Natural killer cell treated with Interleukin-12 subunit alpha and Interleukin-12 subunit beta and Interleukin-15 and Interleukin-18, amount 100 ng/mL, for 72 hours (primary cell): ENCODE measurements at regions not wholly inside any gene's neighbourhood (a gene's known extent, or its start where the extent isn't known, plus 50 kb on each side); places are given as distances from the start of the nearest gene placed in this dataset.

ENCODE experiments used
- ATAC-seq, 2 donors: fragments of 150-1000 bp; cut with Tn5 transposase in 1 of 2; sonication (Bioruptor Pico), chemical (Tn5 transposase) in 1 of 2; 2 replicates each; pipeline ENCODE4 v1.10.0; 2021
- DNase-seq: peaks from one replicate; pipeline ENCODE4 v3.0.0; 2022; ENCODE audit warnings: low spot score
- H3K27ac Mint-ChIP-seq, 2 donors: 1 replicate in 1 of 2; 2 replicates in 1 of 2; pipeline ENCODE4 v1.8.0; 2022; ENCODE audit warnings: mixed read lengths in 2 of 2, mild to moderate bottlenecking in 1 of 2, moderate library complexity in 1 of 2
- H3K27me3 Mint-ChIP-seq, 2 donors: 1 replicate in 1 of 2; 2 replicates in 1 of 2; pipeline ENCODE4 v1.8.0; 2022; ENCODE audit warnings: mixed read lengths in 2 of 2
- H3K36me3 Mint-ChIP-seq: one replicate; pipeline ENCODE4 v1.8.0; 2022; ENCODE audit warnings: mixed read lengths
- H3K4me1 Mint-ChIP-seq, 2 donors: 1 replicate in 1 of 2; 2 replicates in 1 of 2; pipeline ENCODE4 v1.8.0; 2022; ENCODE audit warnings: low read depth in 2 of 2, mixed read lengths in 2 of 2, mild to moderate bottlenecking in 1 of 2
- H3K4me3 Mint-ChIP-seq: one replicate; pipeline ENCODE4 v1.8.0; 2022; ENCODE audit warnings: mixed read lengths
- H3K9me3 Mint-ChIP-seq: 2 replicates; pipeline ENCODE4 v1.8.0; 2022; ENCODE audit warnings: mixed read lengths

DNA sequence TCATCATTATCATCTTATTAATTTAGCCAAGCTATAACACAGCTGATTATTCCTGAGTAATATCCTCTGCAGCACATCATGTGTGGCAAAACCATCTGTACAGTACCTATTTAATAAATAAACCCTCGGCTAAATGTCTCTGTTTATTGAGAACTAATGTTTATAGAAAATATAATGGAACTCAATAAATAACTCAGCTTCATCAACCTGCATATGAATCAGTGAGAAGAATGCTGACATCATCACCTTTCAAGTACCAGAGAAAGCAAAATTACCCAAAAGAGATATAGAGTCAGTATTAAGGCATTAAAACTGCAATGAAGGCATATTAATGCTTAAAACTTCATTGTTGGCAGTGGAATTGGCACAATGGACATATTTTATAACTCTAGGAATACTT is 558.3 kb downstream of the PLCL1 start:
- DNase-seq (no peak), ATAC-seq (no peak)
- peaks cover 19 to 51% of the 10 kb centered on the region in 2 donors for H3K27me3 Mint-ChIP-seq
- H3K27ac Mint-ChIP-seq: no peak overlapping the region
- no peak overlapping the region for H3K4me3 Mint-ChIP-seq
- no peaks in the 10 kb centered on the region for H3K36me3 Mint-ChIP-seq
- no peaks in the 10 kb centered on the region for H3K9me3 Mint-ChIP-seq
- H3K4me1 Mint-ChIP-seq: no peaks in the 10 kb centered on the region

DNA sequence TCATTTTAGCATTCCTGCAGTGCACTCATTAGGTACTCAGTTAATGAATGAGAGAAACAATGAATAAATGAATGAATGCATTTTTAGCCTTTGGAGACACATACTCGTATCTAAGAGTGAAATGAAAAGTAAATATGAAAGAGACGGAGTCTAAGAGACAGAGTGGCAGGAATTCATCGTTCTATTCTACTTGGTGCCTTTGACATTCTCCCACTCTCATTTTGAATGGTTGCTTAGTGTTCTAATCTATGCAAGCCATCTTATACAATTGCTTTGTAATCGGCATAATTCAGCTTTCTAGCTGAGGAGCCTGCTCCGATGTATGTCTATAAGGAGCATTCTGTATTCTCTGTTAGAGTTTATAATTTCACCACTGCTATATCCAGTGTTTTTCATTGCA is 554.9 kb downstream of the PLCL1 start:
- Mint-ChIP-seq H3K4me1 (no peaks in the 10 kb centered on the region), H3K4me3 (no peak overlapping the region), H3K27ac (no peak overlapping the region), H3K27me3 (peaks cover 16 to 41% of the 10 kb centered on the region in 2 donors), H3K36me3 (no peaks in the 10 kb centered on the region), H3K9me3 (no peaks in the 10 kb centered on the region)
- ATAC-seq: no peak
- DNase-seq: no peak

DNA sequence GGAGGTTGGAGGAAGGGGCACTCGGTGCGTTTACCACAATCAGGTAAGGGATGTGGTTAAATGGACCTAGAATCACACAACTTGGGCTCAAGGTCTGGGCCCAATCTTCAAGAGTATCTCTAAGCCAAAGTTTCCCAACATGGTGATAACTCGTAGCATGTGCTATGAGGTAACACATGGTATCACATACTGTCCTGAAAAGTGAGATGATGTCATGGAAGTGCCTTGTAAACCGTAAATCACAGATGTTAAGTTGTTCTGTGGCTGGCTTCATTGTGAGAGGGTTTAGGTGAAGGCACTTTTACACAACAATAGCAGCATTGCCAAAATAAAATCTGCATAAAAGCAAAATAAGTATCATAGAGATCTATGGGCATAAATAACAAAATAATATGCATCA is 551.8 kb downstream of the PLCL1 start:
- Mint-ChIP-seq H3K4me1 (no peaks in the 10 kb centered on the region), H3K4me3 (no peak overlapping the region), H3K9me3 (no peaks in the 10 kb centered on the region), H3K27ac (no peak overlapping the region), H3K36me3 (no peaks in the 10 kb centered on the region), H3K27me3 (peaks cover 15 to 45% of the 10 kb centered on the region in 2 donors)
- ATAC-seq (no peak), DNase-seq (no peak)

DNA sequence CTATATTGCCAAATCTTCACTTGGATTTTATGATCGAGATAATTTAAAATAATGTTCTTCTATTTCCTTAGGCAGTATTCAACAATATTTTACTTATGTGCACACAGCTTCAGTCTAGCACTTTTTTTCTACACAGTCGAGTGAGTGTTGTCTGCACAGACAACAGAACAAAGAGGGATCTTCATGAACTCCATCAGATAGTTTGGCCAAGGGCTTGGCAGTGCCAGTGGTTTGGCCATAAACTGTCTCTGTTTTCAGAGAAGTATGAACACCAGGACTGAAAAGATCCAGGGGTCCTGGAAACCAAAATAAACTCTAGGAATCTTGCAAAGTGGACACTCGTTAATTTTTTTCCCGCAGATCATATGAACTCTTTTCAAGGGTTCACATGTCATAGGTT is 547.3 kb downstream of the PLCL1 start:
- no peak overlapping the region for H3K4me3 Mint-ChIP-seq
- H3K4me1 Mint-ChIP-seq: no peaks in the 10 kb centered on the region
- peaks cover 8 to 37% of the 10 kb centered on the region in 2 donors for H3K27me3 Mint-ChIP-seq
- no peak for DNase-seq
- no peaks in the 10 kb centered on the region for H3K36me3 Mint-ChIP-seq
- no peak overlapping the region for H3K27ac Mint-ChIP-seq
- no peak for ATAC-seq
- no peaks in the 10 kb centered on the region for H3K9me3 Mint-ChIP-seq

DNA sequence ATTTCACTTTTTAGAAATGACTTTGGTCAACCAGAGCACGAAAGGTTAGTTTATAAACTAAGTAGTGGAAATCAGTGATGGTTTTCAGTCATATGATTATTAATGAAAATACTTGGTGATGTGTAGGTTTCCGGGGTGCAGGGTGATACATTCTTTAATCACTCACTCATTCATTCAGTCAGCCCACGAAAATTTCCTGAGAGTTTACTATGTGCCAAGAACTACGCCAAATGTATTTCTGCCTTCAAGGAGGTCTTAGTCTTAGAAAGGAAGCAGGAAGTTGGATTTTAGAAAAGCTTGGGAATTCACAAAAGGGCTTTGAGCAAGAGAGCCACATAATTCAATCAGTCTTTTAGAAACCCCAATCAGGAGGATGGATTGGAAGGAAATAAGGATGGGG is 543.6 kb downstream of the PLCL1 start:
- Mint-ChIP-seq H3K4me1 (no peaks in the 10 kb centered on the region), H3K27me3 (peaks cover 17 to 31% of the 10 kb centered on the region in 2 donors), H3K9me3 (no peaks in the 10 kb centered on the region), H3K4me3 (no peak overlapping the region), H3K36me3 (no peaks in the 10 kb centered on the region), H3K27ac (no peak overlapping the region)
- DNase-seq: no peak
- ATAC-seq: no peak

DNA sequence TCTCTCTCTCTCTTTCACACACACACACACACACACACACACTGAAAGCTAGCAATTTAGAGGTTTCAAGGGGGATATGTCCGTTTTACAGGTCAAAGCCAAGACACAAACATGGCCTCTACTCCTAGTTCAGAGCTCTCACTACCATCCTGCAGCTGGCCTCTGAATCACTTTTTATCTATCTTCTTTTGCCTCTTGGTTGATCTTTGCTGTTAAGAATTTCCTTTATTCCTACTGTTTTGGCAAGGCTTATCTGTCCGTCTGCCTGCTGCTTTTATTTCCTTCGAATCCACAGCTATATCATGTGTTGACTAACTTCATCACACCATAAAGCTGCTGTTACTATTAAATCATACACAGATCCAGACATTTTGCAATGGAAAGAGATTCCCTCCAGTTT is 543.0 kb downstream of the PLCL1 start:
- H3K4me3 Mint-ChIP-seq: no peak overlapping the region
- H3K4me1 Mint-ChIP-seq: no peaks in the 10 kb centered on the region
- no peaks in the 10 kb centered on the region for H3K36me3 Mint-ChIP-seq
- H3K27ac Mint-ChIP-seq: no peak overlapping the region
- DNase-seq: no peak
- no peak for ATAC-seq
- no peaks in the 10 kb centered on the region for H3K9me3 Mint-ChIP-seq
- peaks cover 17 to 27% of the 10 kb centered on the region in 2 donors for H3K27me3 Mint-ChIP-seq

DNA sequence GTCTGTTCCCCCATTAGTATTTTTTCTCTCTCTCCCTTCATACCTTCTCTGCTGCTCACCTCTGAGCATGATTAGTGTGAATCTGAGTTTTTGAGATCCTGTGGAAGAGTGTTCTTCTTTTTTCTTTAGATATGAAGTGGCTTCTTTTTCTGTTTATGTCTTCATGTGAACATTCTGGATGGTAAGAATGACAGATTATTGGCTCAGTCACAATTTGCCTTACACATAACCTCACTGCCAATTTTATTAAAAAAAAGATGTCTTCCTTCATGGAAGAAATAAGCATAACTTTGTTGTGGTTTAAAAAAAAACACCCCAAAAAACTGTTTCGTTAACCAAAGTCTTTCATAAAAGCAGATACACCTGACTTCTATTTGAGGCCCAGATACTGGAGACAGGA is 539.1 kb downstream of the PLCL1 start:
- no peak for ATAC-seq
- Mint-ChIP-seq H3K4me3 (no peak overlapping the region), H3K4me1 (no peaks in the 10 kb centered on the region), H3K27ac (no peak overlapping the region), H3K27me3 (peaks cover 24 to 27% of the 10 kb centered on the region in 2 donors), H3K36me3 (no peaks in the 10 kb centered on the region), H3K9me3 (no peaks in the 10 kb centered on the region)
- DNase-seq: no peak

DNA sequence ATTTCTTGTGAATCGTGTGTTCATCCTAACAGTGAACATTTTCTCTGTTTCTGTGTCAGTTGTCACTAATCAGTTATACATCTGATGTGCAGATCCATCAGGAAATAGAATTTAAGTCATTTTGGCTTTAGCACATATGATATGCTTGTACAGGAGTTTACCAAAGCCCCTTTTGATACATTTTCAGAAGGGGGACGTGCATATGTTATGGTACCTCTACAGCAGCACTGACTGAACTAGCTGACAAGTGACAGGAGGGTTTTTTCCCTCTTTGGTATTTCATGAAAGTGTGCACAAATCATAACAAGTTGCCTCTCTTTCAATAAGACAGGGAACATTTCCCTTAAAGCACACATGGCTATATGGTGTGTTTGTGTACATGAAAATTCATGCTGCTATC is 536.5 kb downstream of the PLCL1 start:
- Mint-ChIP-seq H3K4me3 (no peak overlapping the region), H3K9me3 (no peaks in the 10 kb centered on the region), H3K36me3 (no peaks in the 10 kb centered on the region), H3K4me1 (no peaks in the 10 kb centered on the region), H3K27ac (no peak overlapping the region), H3K27me3 (peaks cover 21 to 23% of the 10 kb centered on the region in 2 donors)
- DNase-seq (no peak), ATAC-seq (no peak)

DNA sequence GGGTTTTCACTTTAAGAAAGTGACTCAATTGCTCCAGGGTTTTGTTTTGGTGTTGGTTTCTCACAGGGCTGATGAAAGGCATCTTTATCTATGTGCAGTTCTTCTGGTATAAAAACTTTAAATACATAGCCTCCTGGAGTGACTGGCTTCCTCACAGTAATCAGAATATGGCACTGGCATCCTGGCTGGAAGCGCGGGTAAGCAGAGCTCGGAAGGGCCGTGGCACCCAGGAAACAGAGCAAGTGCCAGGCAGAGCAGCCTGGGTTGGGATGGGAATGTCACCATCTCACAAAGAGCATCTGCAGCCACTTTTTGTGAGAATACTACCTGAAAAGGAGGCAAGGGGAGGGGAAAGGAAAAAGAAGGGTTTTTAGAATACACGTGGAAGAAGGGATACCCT is 534.7 kb downstream of the PLCL1 start:
- no peak for DNase-seq
- ATAC-seq: no peak
- H3K27ac Mint-ChIP-seq: no peak overlapping the region
- H3K36me3 Mint-ChIP-seq: no peaks in the 10 kb centered on the region
- no peaks in the 10 kb centered on the region for H3K9me3 Mint-ChIP-seq
- H3K4me3 Mint-ChIP-seq: no peak overlapping the region
- no peaks in the 10 kb centered on the region for H3K4me1 Mint-ChIP-seq
- H3K27me3 Mint-ChIP-seq: peaks cover 16 to 25% of the 10 kb centered on the region in 2 donors

DNA sequence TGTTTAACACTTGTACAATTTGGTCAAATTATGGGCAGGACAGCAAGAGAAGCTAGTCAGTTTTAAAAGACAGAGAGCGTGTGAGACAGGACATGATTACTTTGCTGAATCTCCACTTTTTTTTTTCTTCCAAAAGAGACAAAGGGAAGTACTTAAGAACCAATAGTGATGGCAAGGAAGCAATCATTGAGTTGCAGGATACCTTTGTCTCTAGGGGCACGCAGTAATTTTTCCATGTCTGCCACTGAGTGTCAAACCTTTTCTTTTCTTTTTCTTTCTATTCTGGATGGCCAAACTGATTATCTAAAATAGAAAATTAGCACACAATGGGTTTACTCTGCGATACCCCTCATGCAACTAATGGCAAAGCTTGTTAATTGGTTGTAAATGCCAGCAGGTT is 533.0 kb downstream of the PLCL1 start:
- Mint-ChIP-seq H3K27me3 (peaks cover 16 to 35% of the 10 kb centered on the region in 2 donors), H3K4me3 (no peak overlapping the region), H3K4me1 (no peaks in the 10 kb centered on the region), H3K36me3 (no peaks in the 10 kb centered on the region), H3K9me3 (no peaks in the 10 kb centered on the region), H3K27ac (no peak overlapping the region)
- ATAC-seq: no peak
- no peak for DNase-seq

DNA sequence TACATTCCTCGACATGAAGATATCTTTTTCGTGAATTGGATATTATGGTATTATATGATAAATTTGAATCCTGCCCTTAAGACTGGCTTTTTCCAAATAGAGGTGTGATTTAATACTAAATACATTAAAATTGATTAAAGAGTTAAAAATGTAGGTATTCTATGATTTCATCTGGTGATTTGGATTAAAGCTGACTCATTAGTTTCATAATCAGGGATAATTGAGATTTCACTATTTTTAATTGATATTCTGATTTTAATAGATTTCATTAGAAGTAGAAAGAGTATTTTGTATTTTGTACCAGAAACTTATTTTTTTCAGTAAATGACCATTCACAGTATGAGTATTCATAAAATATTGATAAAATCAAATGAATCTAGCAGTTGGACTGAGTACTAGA is 524.1 kb downstream of the PLCL1 start:
- no peaks in the 10 kb centered on the region for H3K9me3 Mint-ChIP-seq
- H3K4me1 Mint-ChIP-seq: peaks cover 6 to 10% of the 10 kb centered on the region in 2 donors
- H3K27me3 Mint-ChIP-seq: peaks cover 5 to 19% of the 10 kb centered on the region in 2 donors
- H3K4me3 Mint-ChIP-seq: no peak overlapping the region
- no peak for ATAC-seq
- no peak overlapping the region for H3K27ac Mint-ChIP-seq
- H3K36me3 Mint-ChIP-seq: no peaks in the 10 kb centered on the region
- no peak for DNase-seq

DNA sequence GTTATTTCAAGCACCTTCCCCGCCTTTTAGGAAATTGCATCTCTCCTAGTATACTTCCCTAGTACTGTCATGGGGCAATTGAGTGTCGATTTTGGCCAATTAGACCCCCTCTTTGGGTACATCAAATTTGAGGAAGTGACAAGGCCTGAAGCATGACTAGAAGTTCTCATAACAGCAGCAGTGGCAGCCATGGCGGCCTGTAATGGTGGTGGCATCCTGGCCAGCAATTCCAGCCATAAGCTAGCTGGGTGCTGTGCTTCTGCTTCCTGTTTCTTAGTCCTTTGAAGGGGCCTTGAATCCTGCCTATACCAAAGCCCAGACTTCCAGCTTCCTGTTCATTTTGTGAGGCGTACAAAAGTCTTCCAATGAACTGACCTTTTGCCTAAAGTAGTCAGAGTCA is 523.1 kb downstream of the PLCL1 start:
- H3K36me3 Mint-ChIP-seq: no peaks in the 10 kb centered on the region
- H3K27me3 Mint-ChIP-seq: peaks cover 5 to 13% of the 10 kb centered on the region in 2 donors
- no peaks in the 10 kb centered on the region for H3K9me3 Mint-ChIP-seq
- DNase-seq: no peak
- H3K27ac Mint-ChIP-seq: no peak overlapping the region
- peaks cover 6 to 10% of the 10 kb centered on the region in 2 donors for H3K4me1 Mint-ChIP-seq
- H3K4me3 Mint-ChIP-seq: no peak overlapping the region
- no peak for ATAC-seq

DNA sequence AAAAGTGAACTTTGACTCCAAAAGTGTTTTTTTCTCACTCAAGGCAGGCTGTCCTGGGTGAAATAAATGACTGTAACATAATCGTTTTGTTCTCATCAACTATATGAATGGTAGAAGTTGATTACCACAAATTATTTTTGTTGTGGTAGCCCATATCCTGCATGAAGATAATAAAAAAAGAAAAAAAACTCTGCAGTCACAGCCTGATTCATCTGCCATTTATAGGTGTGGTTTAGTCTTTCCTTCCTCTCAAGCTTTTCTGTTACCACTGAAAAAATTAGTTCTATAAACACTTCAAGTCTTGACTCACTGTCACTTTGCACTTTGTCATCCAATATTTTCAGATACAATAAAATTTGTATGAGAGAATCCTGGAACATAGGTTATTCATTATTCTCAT is 522.0 kb downstream of the PLCL1 start:
- no peak overlapping the region for H3K4me3 Mint-ChIP-seq
- H3K27me3 Mint-ChIP-seq: peaks cover 11 to 13% of the 10 kb centered on the region in 2 donors
- ATAC-seq (peak in 1 of 2 donors; percentile 67), DNase-seq (no peak)
- no peak overlapping the region for H3K27ac Mint-ChIP-seq
- peaks cover 6 to 10% of the 10 kb centered on the region in 2 donors for H3K4me1 Mint-ChIP-seq
- H3K9me3 Mint-ChIP-seq: no peaks in the 10 kb centered on the region
- no peaks in the 10 kb centered on the region for H3K36me3 Mint-ChIP-seq

DNA sequence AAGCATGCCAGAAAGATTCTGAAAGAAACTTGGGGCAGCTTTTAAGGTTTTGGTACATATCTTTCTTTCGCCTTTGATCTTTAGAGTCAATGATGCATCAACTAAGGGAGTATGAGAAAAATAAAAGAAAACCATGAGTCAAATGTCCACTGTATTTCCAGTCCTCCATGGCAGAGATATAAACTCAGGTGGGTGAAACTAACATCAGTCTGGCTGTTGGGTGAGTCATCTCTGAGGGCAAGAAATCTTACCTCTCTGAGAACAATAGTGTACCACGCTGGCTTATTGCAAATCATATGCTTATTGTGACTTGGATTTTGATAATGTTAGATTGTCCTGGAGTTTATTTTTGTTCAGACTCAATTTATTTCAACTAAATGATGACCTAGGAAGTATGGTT is 521.0 kb downstream of the PLCL1 start:
- Mint-ChIP-seq H3K4me3 (no peak overlapping the region), H3K4me1 (peaks cover 6 to 10% of the 10 kb centered on the region in 2 donors), H3K27me3 (peaks cover 17 to 24% of the 10 kb centered on the region in 2 donors)

DNA sequence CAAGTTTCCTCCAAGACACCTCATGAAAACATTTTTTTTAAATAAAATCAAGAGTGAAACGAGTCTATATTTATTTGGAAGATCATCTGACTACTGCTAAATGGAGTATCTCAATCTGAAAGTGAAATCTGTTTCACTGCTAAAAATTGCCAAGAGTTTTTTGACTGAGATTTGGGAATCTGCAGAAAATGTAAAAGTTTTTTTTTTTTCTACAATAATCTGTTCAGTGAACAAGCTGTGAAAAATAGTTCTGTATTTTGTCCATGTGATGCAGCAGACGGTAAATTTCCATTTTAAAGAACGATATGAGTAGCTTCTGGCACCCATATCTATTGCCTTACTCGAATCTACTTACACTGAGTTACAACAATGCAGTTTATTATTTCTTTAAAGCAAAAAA is 519.7 kb downstream of the PLCL1 start:
- H3K4me3 Mint-ChIP-seq: no peak overlapping the region
- H3K36me3 Mint-ChIP-seq: no peaks in the 10 kb centered on the region
- ATAC-seq (no peak), DNase-seq (no peak)
- H3K4me1 Mint-ChIP-seq: peaks cover 6 to 10% of the 10 kb centered on the region in 2 donors
- H3K27me3 Mint-ChIP-seq: peaks cover 14 to 32% of the 10 kb centered on the region in 2 donors
- H3K9me3 Mint-ChIP-seq: no peaks in the 10 kb centered on the region
- H3K27ac Mint-ChIP-seq: no peak overlapping the region

More for the DNA sequence above, 521.0 kb downstream of the PLCL1 start:
- H3K36me3 Mint-ChIP-seq: no peaks in the 10 kb centered on the region
- no peak overlapping the region for H3K27ac Mint-ChIP-seq
- DNase-seq (no peak), ATAC-seq (no peak)
- H3K9me3 Mint-ChIP-seq: no peaks in the 10 kb centered on the region
